ENCODE measurements at regions not wholly inside any gene's neighbourhood (a gene's known extent, or its start where the extent isn't known, plus 50 kb on each side); places are given as distances from the start of the nearest gene placed in this dataset.
"Not testable (repeated sequence)": the region's sequence is repeated elsewhere in the genome, so short reads cannot be mapped to it uniquely, and the experiment has no call there.

- no peaks in the 10 kb centered on the region for H3K36me3 Mint-ChIP-seq (ENCODE audit: low read depth)
- no peak overlapping the region for H3K4me3 Mint-ChIP-seq (ENCODE audit: low read depth)
These were observed 173.5 kb downstream of the ASMT start for GRCh38 chrX:1788300-1788911.

GRCh38 chrX:1792636-1793035 is 177.8 kb downstream of the ASMT start:
- no peaks in the 10 kb centered on the region for H3K27me3 Mint-ChIP-seq (ENCODE audit: low read depth)
- no peak for DNase-seq (ENCODE audit: low spot score)
- H3K36me3 Mint-ChIP-seq (ENCODE audit: low read depth): no peaks in the 10 kb centered on the region
- H3K9me3 Mint-ChIP-seq: no peaks in the 10 kb centered on the region
- H3K4me1 Mint-ChIP-seq (ENCODE audit: low read depth): no peaks in the 10 kb centered on the region
- no peak overlapping the region for H3K27ac Mint-ChIP-seq
- intact Hi-C loops (cut with micrococcal nuclease): no loop called here
- H3K4me3 Mint-ChIP-seq (ENCODE audit: low read depth): no peak overlapping the region

More at GRCh38 chrX:1788300-1788911, 173.5 kb downstream of the ASMT start:
- H3K9me3 Mint-ChIP-seq: peaks cover 29% of the 10 kb centered on the region
- H3K4me1 Mint-ChIP-seq (ENCODE audit: low read depth): no peaks in the 10 kb centered on the region
- DNase-seq (ENCODE audit: low spot score): no peak
- intact Hi-C loops (cut with micrococcal nuclease): no loop called here
- H3K27ac Mint-ChIP-seq: no peak overlapping the region
- no peaks in the 10 kb centered on the region for H3K27me3 Mint-ChIP-seq (ENCODE audit: low read depth)

GRCh38 chrX:1794586-1794985 is 179.7 kb downstream of the ASMT start:
- DNase-seq (ENCODE audit: low spot score): no peak
- no peaks in the 10 kb centered on the region for H3K4me1 Mint-ChIP-seq (ENCODE audit: low read depth)
- H3K27ac Mint-ChIP-seq: no peak overlapping the region
- H3K36me3 Mint-ChIP-seq (ENCODE audit: low read depth): no peaks in the 10 kb centered on the region
- intact Hi-C loops (cut with micrococcal nuclease): no loop called here
- H3K4me3 Mint-ChIP-seq (ENCODE audit: low read depth): no peak overlapping the region
- H3K27me3 Mint-ChIP-seq (ENCODE audit: low read depth): no peaks in the 10 kb centered on the region
- no peaks in the 10 kb centered on the region for H3K9me3 Mint-ChIP-seq

- no peaks in the 10 kb centered on the region for H3K4me1 Mint-ChIP-seq (ENCODE audit: low read depth)
- no peak overlapping the region for H3K27ac Mint-ChIP-seq
- intact Hi-C loops (cut with micrococcal nuclease): no loop called here
These were observed 188.1 kb downstream of the ASMT start for GRCh38 chrX:1802912-1803311.

GRCh38 chrX:1803741-1804140 is 188.9 kb downstream of the ASMT start:
- Mint-ChIP-seq H3K27ac (no peak overlapping the region), H3K9me3 (no peaks in the 10 kb centered on the region), H3K36me3 (ENCODE audit: low read depth) (no peaks in the 10 kb centered on the region), H3K4me3 (ENCODE audit: low read depth) (no peak overlapping the region), H3K4me1 (ENCODE audit: low read depth) (no peaks in the 10 kb centered on the region), H3K27me3 (ENCODE audit: low read depth) (no peaks in the 10 kb centered on the region)
- DNase-seq (ENCODE audit: low spot score): no peak
- intact Hi-C loops (cut with micrococcal nuclease): no loop called here

More at GRCh38 chrX:1802912-1803311, 188.1 kb downstream of the ASMT start:
- no peaks in the 10 kb centered on the region for H3K36me3 Mint-ChIP-seq (ENCODE audit: low read depth)
- H3K9me3 Mint-ChIP-seq: no peaks in the 10 kb centered on the region
- H3K27me3 Mint-ChIP-seq (ENCODE audit: low read depth): no peaks in the 10 kb centered on the region
- H3K4me3 Mint-ChIP-seq (ENCODE audit: low read depth): no peak overlapping the region
- DNase-seq (ENCODE audit: low spot score): no peak

- Mint-ChIP-seq H3K4me1 (ENCODE audit: low read depth) (no peaks in the 10 kb centered on the region), H3K9me3 (peaks cover 4% of the 10 kb centered on the region), H3K36me3 (ENCODE audit: low read depth) (no peaks in the 10 kb centered on the region), H3K27me3 (ENCODE audit: low read depth) (no peaks in the 10 kb centered on the region), H3K27ac (no peak overlapping the region), H3K4me3 (ENCODE audit: low read depth) (no peak overlapping the region)
- DNase-seq (ENCODE audit: low spot score): no peak
- intact Hi-C loops (cut with micrococcal nuclease): loop anchor here (1.0 kb wide), 1 partner anchor 8 kb away; no protein-coding TSS in a partner anchor
These were observed 192.5 kb downstream of the ASMT start for GRCh38 chrX:1807301-1807731.

GRCh38 chrX:1809581-1809980 is 194.7 kb downstream of the ASMT start:
- Mint-ChIP-seq H3K27me3 (ENCODE audit: low read depth) (no peaks in the 10 kb centered on the region), H3K4me3 (ENCODE audit: low read depth) (no peak overlapping the region), H3K36me3 (ENCODE audit: low read depth) (no peaks in the 10 kb centered on the region), H3K4me1 (ENCODE audit: low read depth) (no peaks in the 10 kb centered on the region), H3K27ac (no peak overlapping the region), H3K9me3 (peaks cover 4% of the 10 kb centered on the region)
- DNase-seq (ENCODE audit: low spot score): no peak
- intact Hi-C loops (cut with micrococcal nuclease): no loop called here

- Mint-ChIP-seq H3K4me3 (ENCODE audit: low read depth) (no peak overlapping the region), H3K4me1 (ENCODE audit: low read depth) (no peaks in the 10 kb centered on the region), H3K36me3 (ENCODE audit: low read depth) (no peaks in the 10 kb centered on the region), H3K9me3 (peaks cover 13% of the 10 kb centered on the region), H3K27me3 (ENCODE audit: low read depth) (no peaks in the 10 kb centered on the region), H3K27ac (no peak overlapping the region)
- DNase-seq (ENCODE audit: low spot score): no peak
- intact Hi-C loops (cut with micrococcal nuclease): no loop called here
These were observed 198.9 kb downstream of the ASMT start for GRCh38 chrX:1813809-1814208.

GRCh38 chrX:1815456-1816175 is 200.8 kb downstream of the ASMT start:
- H3K4me1 Mint-ChIP-seq (ENCODE audit: low read depth): no peaks in the 10 kb centered on the region
- no peak overlapping the region for H3K27ac Mint-ChIP-seq
- peaks cover 17% of the 10 kb centered on the region for H3K9me3 Mint-ChIP-seq
- intact Hi-C loops (cut with micrococcal nuclease): loop anchor here (1.0 kb wide), 1 partner anchor 8 kb away; no protein-coding TSS in a partner anchor
- no peaks in the 10 kb centered on the region for H3K27me3 Mint-ChIP-seq (ENCODE audit: low read depth)
- no peak for DNase-seq (ENCODE audit: low spot score)
- H3K4me3 Mint-ChIP-seq (ENCODE audit: low read depth): no peak overlapping the region
- no peaks in the 10 kb centered on the region for H3K36me3 Mint-ChIP-seq (ENCODE audit: low read depth)

- intact Hi-C loops (cut with micrococcal nuclease); DNase-seq (ENCODE audit: low spot score); H3K4me1 Mint-ChIP-seq (ENCODE audit: low read depth); H3K36me3 Mint-ChIP-seq (ENCODE audit: low read depth); H3K4me3 Mint-ChIP-seq (ENCODE audit: low read depth); H3K27ac Mint-ChIP-seq; H3K27me3 Mint-ChIP-seq (ENCODE audit: low read depth): not testable (repeated sequence)
- peaks cover 17% of the 10 kb centered on the region for H3K9me3 Mint-ChIP-seq
These were observed 201.6 kb downstream of the ASMT start for GRCh38 chrX:1816387-1816982.

GRCh38 chrX:1821846-1822245 is 207.0 kb downstream of the ASMT start:
- no peak overlapping the region for H3K27ac Mint-ChIP-seq

GRCh38 chrX:1824855-1825254 is 210.0 kb downstream of the ASMT start:
- no peak overlapping the region for H3K27ac Mint-ChIP-seq

More at GRCh38 chrX:1821846-1822245, 207.0 kb downstream of the ASMT start:
- intact Hi-C loops (cut with micrococcal nuclease): no loop called here
- DNase-seq (ENCODE audit: low spot score): no peak
- Mint-ChIP-seq H3K4me1 (ENCODE audit: low read depth) (no peaks in the 10 kb centered on the region), H3K4me3 (ENCODE audit: low read depth) (no peak overlapping the region), H3K36me3 (ENCODE audit: low read depth) (no peaks in the 10 kb centered on the region), H3K27me3 (ENCODE audit: low read depth) (no peaks in the 10 kb centered on the region), H3K9me3 (peaks cover 9% of the 10 kb centered on the region)

More at GRCh38 chrX:1824855-1825254, 210.0 kb downstream of the ASMT start:
- no peak for DNase-seq (ENCODE audit: low spot score)
- H3K4me1 Mint-ChIP-seq (ENCODE audit: low read depth): no peaks in the 10 kb centered on the region
- no peaks in the 10 kb centered on the region for H3K27me3 Mint-ChIP-seq (ENCODE audit: low read depth)
- H3K36me3 Mint-ChIP-seq (ENCODE audit: low read depth): no peaks in the 10 kb centered on the region
- H3K9me3 Mint-ChIP-seq: peaks cover 5% of the 10 kb centered on the region
- H3K4me3 Mint-ChIP-seq (ENCODE audit: low read depth): no peak overlapping the region
- intact Hi-C loops (cut with micrococcal nuclease): no loop called here

Data from activated T-helper 2 cell treated with anti-CD3 and anti-CD28 coated beads, Interferon-gamma antibody, Interleukin-2, Interleukin-4, amounts not matched to agents 10 μg/mL and 5 μg/mL and 100 μg/mL, durations not matched to agents 14 hours and 24 hours and 36 hours (primary cell).